GM21528 (cell line): ENCODE measurements at regions not wholly inside any gene's neighbourhood (a gene's known extent, or its start where the extent isn't known, plus 50 kb on each side); places are given as distances from the start of the nearest gene placed in this dataset.
A peak's percentile ranks its signal among the peaks of the same experiment; 100 is the strongest.

Experiments
- ATAC-seq: cut with Tn5 transposase; IDR thresholded peaks from one replicate; pipeline ENCODE4 v1.9.1; 2021; ENCODE audit warnings: mild to moderate bottlenecking, moderate library complexity; ENCODE audit not compliant: unreplicated experiment, low FRiP score

GRCh38 chr15:47988564-47988963 is 132.2 kb upstream of the SLC24A5 start:
- no peak for ATAC-seq

DNA sequence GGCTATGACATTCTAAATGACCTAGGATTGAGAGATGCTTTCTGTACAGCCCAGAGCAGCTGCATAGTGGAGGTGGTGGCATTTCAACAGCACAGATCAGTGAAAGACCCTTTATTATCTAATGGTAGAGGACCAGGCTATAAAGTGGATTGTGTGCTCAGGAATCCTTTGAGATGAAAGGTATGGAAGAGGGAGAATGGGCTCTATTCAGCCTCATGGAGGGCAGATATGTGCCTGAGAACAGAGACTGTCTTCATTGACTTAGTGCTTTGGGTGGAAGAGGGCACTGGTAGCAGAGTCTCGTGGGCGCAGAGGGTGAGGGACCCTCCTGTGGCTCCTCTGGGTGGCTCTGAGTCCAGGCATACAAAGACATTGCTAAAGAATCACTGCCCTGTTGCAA is 130.0 kb upstream of the SLC24A5 start:
- no peak for ATAC-seq

- no peak for ATAC-seq
Observed at GRCh38 chr15:47991357-47991756, 129.4 kb upstream of the SLC24A5 start.

DNA sequence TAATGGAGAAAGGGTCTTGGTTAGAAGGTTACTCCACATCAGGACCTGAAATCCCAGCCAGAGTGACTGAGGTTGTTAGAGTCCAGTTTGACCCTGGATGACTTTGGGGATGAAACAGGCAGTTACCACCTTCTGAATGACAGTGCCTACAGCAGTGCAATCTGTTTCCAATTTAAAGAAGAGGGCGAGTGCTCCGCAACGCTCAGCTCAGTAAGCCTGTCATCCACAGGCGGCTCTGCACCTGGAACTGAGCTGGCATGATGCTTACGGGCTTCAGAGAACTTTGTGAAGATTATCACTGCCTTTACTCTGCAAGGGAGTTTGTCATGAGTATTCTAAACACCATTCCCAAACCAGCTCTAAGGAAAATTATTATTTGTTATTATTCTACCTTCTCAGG is 127.7 kb upstream of the SLC24A5 start:
- no peak for ATAC-seq

DNA sequence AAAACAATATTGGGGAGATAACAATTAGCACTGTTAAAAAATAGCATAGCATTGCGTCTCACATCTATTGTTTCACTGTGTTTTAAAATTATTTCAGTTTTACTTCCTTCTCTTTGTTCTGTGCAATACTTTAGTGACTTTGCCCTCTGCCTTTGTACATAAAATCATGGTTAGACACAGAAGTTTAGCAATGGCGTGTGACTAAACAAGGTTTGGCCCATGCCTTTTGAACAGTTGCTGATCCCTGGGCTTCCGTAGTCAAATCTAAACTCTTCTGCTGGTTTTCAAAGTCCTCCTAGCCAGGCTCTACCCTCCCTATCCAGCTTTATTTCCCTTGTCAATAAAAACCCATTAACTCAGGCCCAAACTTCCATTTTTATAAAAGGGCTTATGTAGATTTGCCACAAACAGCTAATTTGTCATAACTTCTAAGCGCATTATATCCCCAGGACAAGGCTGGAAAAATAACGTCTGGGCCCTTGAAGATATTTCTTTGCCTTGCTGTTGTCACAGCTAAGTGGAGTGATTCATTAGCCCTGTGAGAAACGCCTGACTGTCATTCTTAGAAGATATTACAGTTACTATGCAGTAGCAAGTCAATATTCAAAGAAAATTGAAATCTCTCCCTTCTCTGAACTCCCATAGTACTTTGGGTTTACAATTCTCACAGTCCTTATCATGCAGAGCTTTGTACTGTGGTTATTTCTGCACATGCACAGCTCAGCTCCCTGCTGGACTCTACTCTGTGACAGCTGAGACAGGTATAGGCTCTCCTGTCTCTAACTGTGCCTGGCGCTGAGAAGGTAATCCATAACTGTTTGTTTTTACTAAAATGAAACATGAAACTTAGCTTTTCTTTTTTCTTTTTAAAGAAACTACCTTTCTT is 123.4 kb upstream of the SLC24A5 start:
- ATAC-seq: no peak

- no peak for ATAC-seq
Observed at GRCh38 chr15:47998619-47999019, 122.2 kb upstream of the SLC24A5 start.

DNA sequence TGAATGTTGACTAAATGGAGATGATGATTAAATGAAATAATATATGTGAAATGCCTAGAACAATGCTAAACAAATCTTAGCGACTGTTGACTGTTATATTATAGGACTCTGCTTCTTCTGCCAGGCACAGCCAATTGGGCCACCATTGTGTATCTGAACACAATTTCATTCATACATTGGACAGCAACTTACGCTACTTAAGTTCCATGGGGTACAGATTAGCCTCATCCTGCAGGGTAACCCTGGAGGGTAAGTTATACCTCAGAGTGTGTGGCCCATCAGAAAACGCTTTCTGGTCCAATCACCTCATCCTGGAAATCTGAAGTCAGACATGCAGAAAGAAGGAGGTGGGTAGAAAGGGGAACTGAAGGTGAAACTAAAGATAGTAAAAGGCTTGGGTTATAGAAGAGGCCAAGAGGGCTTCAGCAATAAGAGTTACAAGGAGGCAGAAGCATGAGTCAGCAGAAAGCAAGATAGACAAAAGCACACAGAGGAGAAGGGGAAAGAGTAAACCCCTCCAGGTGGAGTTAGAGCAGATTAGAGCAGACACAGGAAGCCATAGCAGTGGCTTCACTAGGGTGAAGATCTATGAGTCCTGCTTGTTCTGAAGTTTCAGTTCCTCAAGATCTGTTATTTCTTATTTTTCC is 119.3 kb upstream of the SLC24A5 start:
- peak; percentile 91 for ATAC-seq

GRCh38 chr15:48002767-48003166 is 118.0 kb upstream of the SLC24A5 start:
- ATAC-seq: no peak

DNA sequence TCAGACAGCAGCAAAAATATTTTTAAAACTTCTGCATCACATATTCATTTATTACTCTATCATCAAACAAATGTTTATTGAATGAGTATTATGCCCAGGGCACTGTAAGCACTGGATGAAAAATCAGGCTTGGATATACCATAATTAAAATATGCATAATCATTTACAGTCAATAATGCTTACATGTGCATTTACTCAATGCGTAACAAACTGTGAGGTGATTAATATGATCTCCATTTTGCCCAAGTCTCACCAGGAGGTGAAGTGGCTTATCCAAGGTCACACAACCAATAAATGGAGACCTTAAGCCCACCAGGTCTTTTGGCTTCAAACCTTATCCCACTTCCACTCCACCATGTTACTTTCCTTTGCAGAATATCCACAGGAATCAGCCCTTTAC is 117.3 kb upstream of the SLC24A5 start:
- no peak for ATAC-seq

DNA sequence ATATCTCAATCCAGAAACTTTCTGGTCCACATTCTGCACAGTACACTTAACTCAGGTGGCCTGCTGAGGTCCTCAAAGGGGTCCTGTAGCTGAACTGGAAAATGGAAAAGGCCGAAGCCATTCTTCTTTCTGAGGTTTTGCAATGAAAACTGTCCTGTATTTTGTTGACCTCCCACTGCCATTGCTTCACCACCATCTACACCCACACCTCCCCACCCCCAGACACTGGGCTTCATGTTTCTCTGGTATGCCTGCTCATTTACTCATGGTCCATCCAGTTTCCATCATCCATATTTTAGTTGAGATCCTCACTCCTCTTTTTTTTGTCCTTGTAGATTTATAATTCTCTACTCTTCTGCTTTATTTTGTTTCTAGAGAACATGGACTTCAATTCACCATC is 115.7 kb upstream of the SLC24A5 start:
- no peak for ATAC-seq

DNA sequence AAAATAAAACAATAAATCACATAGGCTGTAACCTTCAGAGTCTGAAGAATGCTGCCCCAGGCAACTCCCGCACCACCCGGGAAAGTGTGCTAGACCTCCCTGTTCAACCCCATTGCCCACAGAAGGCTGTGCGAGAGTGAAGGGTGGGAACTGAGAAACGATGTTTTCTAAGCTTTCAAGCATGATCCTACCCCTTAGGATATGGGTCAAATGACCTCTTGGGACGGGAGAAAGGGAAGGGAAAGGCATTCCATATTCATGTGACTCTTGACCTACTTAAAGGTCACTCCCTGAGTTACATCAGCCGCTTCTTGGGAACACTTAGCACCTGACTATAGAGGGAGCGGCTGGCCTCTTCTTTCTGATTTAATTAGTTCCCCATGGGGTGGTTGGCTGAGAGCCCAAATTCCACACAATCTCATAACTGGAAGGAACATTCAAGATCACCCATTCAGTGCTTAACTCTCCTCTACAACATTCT is 114.7 kb upstream of the SLC24A5 start:
- no peak for ATAC-seq

- no peak for ATAC-seq
Observed at GRCh38 chr15:48010316-48010715, 110.5 kb upstream of the SLC24A5 start.

- no peak for ATAC-seq
Observed at GRCh38 chr15:48012191-48012590, 108.6 kb upstream of the SLC24A5 start.

DNA sequence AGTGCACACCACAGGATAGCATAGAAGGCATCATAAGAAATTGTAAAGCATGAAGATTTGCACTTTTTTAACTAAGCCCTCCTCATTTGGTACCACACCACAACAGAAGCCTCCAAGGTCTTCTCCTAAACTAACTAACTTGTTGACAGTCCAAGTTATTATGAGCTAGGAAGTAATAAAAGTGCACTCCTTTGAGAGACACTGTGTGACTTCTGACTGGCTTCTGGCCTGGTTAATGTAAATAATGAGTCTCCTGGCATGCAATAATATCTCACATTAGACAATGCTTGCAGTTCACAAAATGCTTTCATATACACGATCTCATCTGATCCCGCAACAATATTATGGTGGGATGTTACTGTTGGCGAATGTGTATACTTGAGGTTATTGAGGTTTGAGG is 103.9 kb upstream of the SLC24A5 start:
- no peak for ATAC-seq

- ATAC-seq: no peak
Observed at GRCh38 chr15:48017747-48018146, 103.0 kb upstream of the SLC24A5 start.

GRCh38 chr15:48020166-48020565 is 100.6 kb upstream of the SLC24A5 start:
- no peak for ATAC-seq

GRCh38 chr15:48021336-48022086 is 99.3 kb upstream of the SLC24A5 start:
- ATAC-seq: no peak

DNA sequence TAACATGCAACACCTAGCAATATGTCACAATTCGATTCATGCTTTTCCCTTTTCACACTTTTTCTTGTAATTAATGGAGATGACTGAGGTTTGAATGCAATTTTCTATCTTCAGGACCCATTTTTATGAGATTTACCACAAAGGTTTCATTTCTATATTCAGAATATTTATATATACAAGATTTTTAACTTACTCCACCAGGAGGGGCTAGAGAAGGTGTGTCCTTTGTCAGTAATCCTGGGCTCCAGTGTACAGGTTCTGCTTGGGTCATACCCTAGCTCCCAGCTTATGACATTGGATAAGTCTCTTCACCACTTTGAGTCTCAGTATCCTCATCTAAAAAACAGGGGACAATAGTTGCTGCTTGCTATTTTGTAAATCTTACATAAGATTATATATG is 95.7 kb upstream of the SLC24A5 start:
- no peak for ATAC-seq

GRCh38 chr15:48028712-48029111 is 92.1 kb upstream of the SLC24A5 start:
- no peak for ATAC-seq

GRCh38 chr15:48029642-48030041 is 91.1 kb upstream of the SLC24A5 start:
- no peak for ATAC-seq

DNA sequence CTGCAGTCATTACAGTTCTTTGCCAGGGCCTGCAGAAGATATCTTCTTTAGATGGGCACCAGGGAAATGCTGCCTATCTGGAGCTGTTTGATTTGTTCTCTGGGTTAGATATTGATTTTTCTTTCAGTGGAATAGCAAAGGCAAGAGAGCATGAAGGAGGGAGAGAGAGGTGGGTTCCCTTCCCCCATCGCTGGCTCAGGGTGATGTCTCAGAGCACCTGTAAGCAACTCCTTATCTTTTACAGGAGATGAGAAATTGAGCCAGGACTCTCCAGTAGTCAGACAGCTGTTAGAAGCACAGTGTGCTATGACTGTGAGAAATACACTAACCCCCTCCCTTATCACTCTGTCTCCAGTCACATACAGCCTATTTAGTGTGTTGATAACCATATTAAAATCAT is 89.3 kb upstream of the SLC24A5 start:
- no peak for ATAC-seq
